HepG2 (cell line): ENCODE measurements at regions not wholly inside any gene's neighbourhood (a gene's known extent, or its start where the extent isn't known, plus 50 kb on each side); places are given as distances from the start of the nearest gene placed in this dataset.

ENCODE experiments used
- ATAC-seq: fragments of 200-7000 bp; cut with Tn5 transposase; 3 replicates; pipeline ENCODE4 v1.9.1; 2020; ENCODE audit warnings: mild to moderate bottlenecking, moderate library complexity
- BruUV-seq: library from RNA; stranded (reverse); fragments of 400-500 nt; replicated peaks from 2 replicates; lab custom pipeline; 2021; lab: Mats Ljungman, UMichigan
- CTCF ChIA-PET: fragments of 300-600 bp; formaldehyde crosslinking; extraction: SDS; loops from one replicate; lab custom pipeline; 2021; ENCODE audit warnings: low total read pairs, inconsistent platforms, low intra/inter-chr PET ratio; lab: Yijun Ruan, JAX
- POLR2A ChIA-PET: fragments of 350-600 bp; sonication (Branson Sonifier 250); formaldehyde crosslinking; loops from one replicate; lab custom pipeline; 2020; ENCODE audit warnings: antibody characterized with exemption, inconsistent platforms; lab: Yijun Ruan, JAX
- DNase-seq: peaks from one replicate; pipeline ENCODE4 v3.0.0-alpha.2; 2015; ENCODE audit warnings: low spot score
- FAIRE-seq: peaks from 3 replicates; lab custom pipeline; 2011; peaks lifted over from hg19 to GRCh38; lab: Jason Lieb, UNC
- H2AFZ ChIP-seq: one replicate; pipeline ENCODE4 v1.6.1; 2011; ENCODE audit warnings: low read length, inconsistent platforms
- H3K27ac ChIP-seq: fragments of 300-600 bp; 3 replicates; pipeline ENCODE4 v1.8.0; 2011; ENCODE audit warnings: mixed run types, mild to moderate bottlenecking, mixed read lengths, low read length, inconsistent platforms; ENCODE audit not compliant: insufficient read depth; ENCODE audit errors: extremely low read length
- H3K27me3 ChIP-seq, 2 experiments: fragments of 200-600 bp in 1 of 2; 2 replicates in 1 of 2; 3 replicates in 1 of 2; pipeline versions ENCODE4 v1.6.0 to v1.8.0; 2011; ENCODE audit warnings: low read length in 2 of 2, mild to moderate bottlenecking in 2 of 2, moderate library complexity in 2 of 2, inconsistent platforms in 1 of 2; ENCODE audit not compliant: insufficient read depth in 2 of 2, control insufficient read depth in 1 of 2
- H3K36me3 ChIP-seq, 2 experiments: fragments of 200-600 bp in 1 of 2; replicated peaks in 1 of 2; 2 replicates in 1 of 2; 3 replicates in 1 of 2; pipeline versions ENCODE4 v1.5.1 to v1.8.0; 2011; ENCODE audit warnings: low read length in 2 of 2, inconsistent platforms in 1 of 2; ENCODE audit not compliant: insufficient read depth in 2 of 2, control insufficient read depth in 1 of 2
- H3K4me1 ChIP-seq: 2 replicates; pipeline ENCODE4 v1.5.1; 2012; ENCODE audit warnings: low read length, inconsistent platforms; ENCODE audit not compliant: insufficient read depth
- H3K4me2 ChIP-seq: 2 replicates; pipeline ENCODE4 v1.6.0; 2011; ENCODE audit warnings: low read depth, low read length, inconsistent platforms
- H3K4me3 ChIP-seq, 3 experiments: fragments of 200-600 bp in 1 of 3; sonication (generic), shearing (Covaris generic) in 1 of 3; replicated peaks in 1 of 3; 2 replicates each; pipeline ENCODE4 v1.5.1; 2011 to 2016; ENCODE audit warnings: low read length in 3 of 3, inconsistent platforms in 2 of 3, low read depth in 2 of 3, mild to moderate bottlenecking in 2 of 3, control low read depth in 1 of 3, mixed read lengths in 1 of 3; ENCODE audit not compliant: insufficient read depth in 1 of 3
- H3K79me2 ChIP-seq: one replicate; pipeline ENCODE4 v1.6.1; 2011; ENCODE audit warnings: low read length, inconsistent platforms; ENCODE audit not compliant: insufficient read depth
- H3K9ac ChIP-seq: 2 replicates; pipeline ENCODE4 v1.6.0; 2011; ENCODE audit warnings: mild to moderate bottlenecking, low read depth, low read length, inconsistent platforms; ENCODE audit not compliant: insufficient read depth
- H3K9me3 ChIP-seq: 2 replicates; pipeline ENCODE4 v1.5.1; 2012; ENCODE audit warnings: mild to moderate bottlenecking, low read length
- H4K20me1 ChIP-seq: 2 replicates; pipeline ENCODE4 v1.6.0; 2011; ENCODE audit warnings: inconsistent platforms, mild to moderate bottlenecking, low read length, moderate library complexity; ENCODE audit not compliant: insufficient read depth
- CREBL2 ChIP-seq: sonication (generic); formaldehyde crosslinking; IDR thresholded peaks from 2 replicates; pipeline ENCODE4 v1.8.1; 2023; ENCODE audit warnings: missing genetic modification reagents, mild to moderate bottlenecking, borderline replicate concordance
- GATAD1 ChIP-seq: IDR thresholded peaks from 2 replicates; pipeline ENCODE4 v1.6.1; 2016; ENCODE audit warnings: missing genetic modification reagents, missing compliant biosample characterization
- RXRA ChIP-seq: sonication (generic); formaldehyde crosslinking; IDR thresholded peaks from 2 replicates; pipeline ENCODE4 v1.5.1; 2020; ENCODE audit warnings: missing genetic modification reagents
- SALL1 ChIP-seq: sonication (generic); formaldehyde crosslinking; IDR thresholded peaks from 2 replicates; pipeline ENCODE4 v1.8.0; 2022; ENCODE audit warnings: mild to moderate bottlenecking, missing genetic modification reagents
- SETDB1 ChIP-seq: sonication (generic); formaldehyde crosslinking; IDR thresholded peaks from 2 replicates; pipeline ENCODE4 v1.5.1; 2020; ENCODE audit warnings: missing genetic modification reagents, mild to moderate bottlenecking, borderline replicate concordance
- THAP9 ChIP-seq: sonication (generic); formaldehyde crosslinking; IDR thresholded peaks from 2 replicates; pipeline ENCODE4; 2020; ENCODE audit warnings: missing genetic modification reagents, mild to moderate bottlenecking, borderline replicate concordance
- ZC3H13 ChIP-seq: sonication (generic); formaldehyde crosslinking; IDR thresholded peaks from 2 replicates; pipeline ENCODE4 v1.8.1; 2023; ENCODE audit warnings: mild to moderate bottlenecking, missing genetic modification reagents, moderate library complexity
- ZFP1 ChIP-seq: IDR thresholded peaks from 2 replicates; pipeline ENCODE4 v1.6.1; 2016
- ZFP37 ChIP-seq: sonication (generic); formaldehyde crosslinking; IDR thresholded peaks from 2 replicates; pipeline ENCODE4 v1.4.0; 2020; ENCODE audit warnings: missing genetic modification reagents, borderline replicate concordance
- ZNF468 ChIP-seq: sonication (generic); formaldehyde crosslinking; IDR thresholded peaks from 2 replicates; pipeline ENCODE4 v1.8.0; 2022; ENCODE audit warnings: mild to moderate bottlenecking, moderate library complexity, missing genetic modification reagents
- ZNF501 ChIP-seq: sonication (generic); formaldehyde crosslinking; IDR thresholded peaks from 2 replicates; pipeline ENCODE4 v1.5.1; 2020; ENCODE audit warnings: mild to moderate bottlenecking, moderate library complexity, missing genetic modification reagents
- ZSCAN30 ChIP-seq: sonication (generic); formaldehyde crosslinking; IDR thresholded peaks from 2 replicates; pipeline ENCODE4 v1.5.0; 2020; ENCODE audit warnings: mild to moderate bottlenecking, missing genetic modification reagents
- WGBS: methylation state at CpG from one replicate; pipeline ENCODE4 v1.1.6; 2017; ENCODE audit warnings: low lambda C conversion rate; 5-methylcytosine and 5-hydroxymethylcytosine counted together
- in situ Hi-C: cut with HindIII; loops from 2 replicates; pipeline ENCODE4 v1.10.0; 2017; ENCODE audit warnings: low pct_unique_long_range_greater_than_20kb; ENCODE audit not compliant: extremely low pct_ligation_motif_present
- intact Hi-C: fragments of 100-400 bp; cut with micrococcal nuclease; formaldehyde crosslinking; loops from one replicate; pipeline ENCODE4 v1.10.0; 2022; ENCODE audit not compliant: unreplicated experiment
- TF ChIP-seq, protein P1 (sequence below): sonication (generic); formaldehyde crosslinking; IDR thresholded peaks from 2 replicates; pipeline ENCODE4 v1.8.1; 2023; ENCODE audit warnings: mild to moderate bottlenecking, inconsistent platforms, moderate library complexity, missing genetic modification reagents, borderline replicate concordance

DNA sequence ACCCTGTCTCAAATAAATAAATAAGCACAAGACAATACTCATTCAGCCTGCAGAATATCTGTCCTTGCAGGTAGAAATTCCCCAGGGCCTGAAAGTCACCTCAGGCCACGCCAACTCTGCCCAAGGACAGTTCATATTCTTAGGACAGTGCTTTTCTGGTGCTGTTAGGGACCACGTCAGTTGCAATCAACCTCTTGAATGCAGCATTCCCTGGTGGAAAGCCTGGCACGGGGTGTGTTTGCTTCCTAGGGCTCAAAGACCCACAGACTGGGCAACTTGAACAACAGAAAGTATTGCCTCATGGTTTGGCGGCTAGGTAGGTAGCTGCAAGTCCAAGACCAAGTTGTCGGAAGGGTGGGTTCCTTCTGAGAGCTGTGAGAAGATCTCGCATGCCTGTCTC is 160.3 kb downstream of the KCTD15 start:
- Histone ChIP-seq H3K9ac (no peak overlapping the region), H3K9me3 (no peaks in the 10 kb centered on the region), H4K20me1 (no peaks in the 10 kb centered on the region), H3K79me2 (no peaks in the 10 kb centered on the region), H3K36me3 (no peaks in the 10 kb centered on the region), H3K27me3 (peaks cover 0 to 37% of the 10 kb centered on the region in 2 experiments; a peak in 3 of 5 replicates), H3K27ac (no peak overlapping the region), H3K4me1 (no peaks in the 10 kb centered on the region), H3K4me3 (no peak overlapping the region), H3K4me2 (no peak overlapping the region), H2AFZ (no peak overlapping the region)
- DNase-seq (no peak), FAIRE-seq (no peak), ATAC-seq (no peak)
- ChIA-PET POLR2A (no interaction called here), CTCF (no interaction called here)
- in situ Hi-C loops (no loop called here), intact Hi-C loops (no loop called here)
- WGBS, result 0% methylated on average over 3 of the region's 6 CpGs
- TF ChIP-seq ZC3H13 (CRISPR knock-in tag), result no peak
- no peak for TF ChIP-seq RXRA
- TF ChIP-seq SALL1, result no peak
- no peak for TF ChIP-seq SETDB1 (CRISPR knock-in tag)
- TF ChIP-seq ZNF501, result no peak
- TF ChIP-seq ZNF468, result no peak
- no peak for TF ChIP-seq ZFP1 (CRISPR knock-in tag)
- no peak for TF ChIP-seq GATAD1 (CRISPR knock-in tag)
- no peak for TF ChIP-seq ZSCAN30
- no peak for TF ChIP-seq THAP9 (CRISPR knock-in tag)
- no peak for TF ChIP-seq CREBL2 (CRISPR knock-in tag)
- TF ChIP-seq, protein P1, sequence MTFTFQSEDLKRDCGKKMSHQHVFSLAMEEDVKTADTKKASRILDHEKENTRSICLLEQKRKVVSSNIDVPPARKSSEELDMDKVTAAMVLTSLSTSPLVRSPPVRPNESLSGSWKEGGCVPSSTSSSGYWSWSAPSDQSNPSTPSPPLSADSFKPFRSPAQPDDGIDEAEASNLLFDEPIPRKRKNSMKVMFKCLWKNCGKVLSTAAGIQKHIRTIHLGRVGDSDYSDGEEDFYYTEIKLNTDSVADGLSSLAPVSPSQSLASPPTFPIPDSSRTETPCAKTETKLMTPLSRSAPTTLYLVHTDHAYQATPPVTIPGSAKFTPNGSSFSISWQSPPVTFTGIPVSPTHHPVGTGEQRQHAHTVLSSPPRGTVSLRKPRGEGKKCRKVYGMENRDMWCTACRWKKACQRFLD (CRISPR knock-in tag), result no peak
- no peak for TF ChIP-seq ZFP37 (CRISPR knock-in tag)
- no TSS peak for BruUV-seq
